Caco-2 (cell line): ENCODE measurements at regions not wholly inside any gene's neighbourhood (a gene's known extent, or its start where the extent isn't known, plus 50 kb on each side); places are given as distances from the start of the nearest gene placed in this dataset.

ENCODE experiments used
- BruUV-seq: library from RNA; stranded (reverse); fragments of 400-500 nt; replicated peaks from 2 replicates; lab custom pipeline; 2021; lab: Mats Ljungman, UMichigan
- CTCF ChIA-PET: fragments of 300-600 bp; sonication (Branson Sonifier 250); formaldehyde crosslinking; loops from one replicate; lab custom pipeline; 2022; ENCODE audit warnings: antibody characterized with exemption; lab: Charles Lee
- POLR2A ChIA-PET: fragments of 300-600 bp; sonication (Branson Sonifier 250); formaldehyde crosslinking; loops from one replicate; lab custom pipeline; 2022; ENCODE audit warnings: antibody characterized with exemption; lab: Charles Lee
- DNase-seq, 2 experiments: peaks; one replicate each; pipeline versions ENCODE4 v3.0.0 to v3.0.0-alpha.2; 2020 to 2022
- H3K27me3 ChIP-seq: replicated peaks from 2 replicates; pipeline ENCODE4 v1.6.0; 2011; ENCODE audit warnings: low read length; ENCODE audit not compliant: control insufficient read depth, insufficient read depth
- H3K36me3 ChIP-seq: 2 replicates; pipeline ENCODE4 v1.5.1; 2011; ENCODE audit warnings: low read length; ENCODE audit not compliant: control insufficient read depth, insufficient read depth
- H3K4me1 ChIP-seq: fragments of 250-450 bp; sonication (Bioruptor Pico); 2 replicates; pipeline ENCODE4 v1.5.1; 2020; ENCODE audit warnings: mild to moderate bottlenecking
- H3K4me3 ChIP-seq: 2 replicates; pipeline ENCODE4 v1.5.1; 2011; ENCODE audit warnings: low read depth, mild to moderate bottlenecking, control low read depth, low read length
- H3K9me3 ChIP-seq: fragments of 250-450 bp; sonication (Bioruptor Pico); 2 replicates; pipeline ENCODE4 v1.5.1; 2020; ENCODE audit warnings: mild to moderate bottlenecking, moderate library complexity
- H3K27ac Mint-ChIP-seq: one replicate; pipeline ENCODE4 v1.8.0; 2022; ENCODE audit warnings: mixed read lengths; ENCODE audit not compliant: unreplicated experiment
- H3K27me3 Mint-ChIP-seq: one replicate; pipeline ENCODE4 v1.8.0; 2022; ENCODE audit warnings: mixed read lengths; ENCODE audit not compliant: insufficient read depth, unreplicated experiment
- H3K36me3 Mint-ChIP-seq: one replicate; pipeline ENCODE4 v1.8.0; 2022; ENCODE audit warnings: mild to moderate bottlenecking, mixed read lengths; ENCODE audit not compliant: insufficient read depth, unreplicated experiment
- H3K4me1 Mint-ChIP-seq: one replicate; pipeline ENCODE4 v1.8.0; 2022; ENCODE audit warnings: low read depth, mixed read lengths; ENCODE audit not compliant: unreplicated experiment
- H3K4me3 Mint-ChIP-seq: one replicate; pipeline ENCODE4 v1.8.0; 2022; ENCODE audit warnings: mild to moderate bottlenecking, moderate library complexity, mixed read lengths; ENCODE audit not compliant: unreplicated experiment
- H3K9me3 Mint-ChIP-seq: one replicate; pipeline ENCODE4 v1.8.0; 2022; ENCODE audit warnings: mixed read lengths; ENCODE audit not compliant: unreplicated experiment
- intact Hi-C: fragments of 100-400 bp; cut with micrococcal nuclease; formaldehyde crosslinking; loops from one replicate; pipeline ENCODE4 v1.10.0; 2022; ENCODE audit not compliant: unreplicated experiment
- TF ChIP-seq, protein P1 (sequence below), 2 experiments: fragments of 200-600 bp in 1 of 2; IDR thresholded peaks; 1 replicate in 1 of 2; 2 replicates in 1 of 2; pipeline versions ENCODE4 v1.5.1 to v1.8.0; 2011 to 2022; ENCODE audit warnings: antibody characterized with exemption in 1 of 2, control low read depth in 1 of 2, inconsistent platforms in 1 of 2, low read depth in 1 of 2, low read length in 1 of 2, mild to moderate bottlenecking in 1 of 2, moderate library complexity in 1 of 2; ENCODE audit not compliant: insufficient read depth in 1 of 2, severe bottlenecking in 1 of 2, unreplicated experiment in 1 of 2

DNA sequence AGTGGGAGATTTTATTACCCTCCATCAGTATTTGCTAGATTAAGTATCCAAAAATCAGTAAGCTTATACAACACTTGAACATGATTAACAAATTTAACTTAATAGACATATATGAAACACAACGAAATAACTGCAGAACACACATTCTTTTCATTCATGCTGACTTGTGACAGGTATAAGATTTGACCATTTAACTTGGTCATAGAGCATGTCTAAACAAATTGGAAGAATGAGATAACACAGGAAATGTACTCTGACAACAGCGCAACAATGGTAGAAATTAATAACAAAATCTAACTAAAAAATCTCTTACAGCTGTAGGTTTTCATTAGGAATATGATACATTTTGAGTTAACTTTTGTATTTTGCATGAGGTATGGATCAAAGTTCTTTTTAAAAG is 62.4 kb upstream of the TTLL7 start:
- DNase-seq = no peak
- Histone ChIP-seq H3K9me3 (no peaks in the 10 kb centered on the region), H3K4me1 (no peaks in the 10 kb centered on the region), H3K36me3 (no peaks in the 10 kb centered on the region), H3K4me3 (no peak overlapping the region), H3K27me3 (no peaks in the 10 kb centered on the region)
- H3K4me1 Mint-ChIP-seq = no peaks in the 10 kb centered on the region
- TF ChIP-seq, protein P1, sequence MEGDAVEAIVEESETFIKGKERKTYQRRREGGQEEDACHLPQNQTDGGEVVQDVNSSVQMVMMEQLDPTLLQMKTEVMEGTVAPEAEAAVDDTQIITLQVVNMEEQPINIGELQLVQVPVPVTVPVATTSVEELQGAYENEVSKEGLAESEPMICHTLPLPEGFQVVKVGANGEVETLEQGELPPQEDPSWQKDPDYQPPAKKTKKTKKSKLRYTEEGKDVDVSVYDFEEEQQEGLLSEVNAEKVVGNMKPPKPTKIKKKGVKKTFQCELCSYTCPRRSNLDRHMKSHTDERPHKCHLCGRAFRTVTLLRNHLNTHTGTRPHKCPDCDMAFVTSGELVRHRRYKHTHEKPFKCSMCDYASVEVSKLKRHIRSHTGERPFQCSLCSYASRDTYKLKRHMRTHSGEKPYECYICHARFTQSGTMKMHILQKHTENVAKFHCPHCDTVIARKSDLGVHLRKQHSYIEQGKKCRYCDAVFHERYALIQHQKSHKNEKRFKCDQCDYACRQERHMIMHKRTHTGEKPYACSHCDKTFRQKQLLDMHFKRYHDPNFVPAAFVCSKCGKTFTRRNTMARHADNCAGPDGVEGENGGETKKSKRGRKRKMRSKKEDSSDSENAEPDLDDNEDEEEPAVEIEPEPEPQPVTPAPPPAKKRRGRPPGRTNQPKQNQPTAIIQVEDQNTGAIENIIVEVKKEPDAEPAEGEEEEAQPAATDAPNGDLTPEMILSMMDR (IDR thresholded peaks at IDR 0.05; ENCODE audit: insufficient read depth in 1 of 2, low read depth in 1 of 2, low read length in 1 of 2, severe bottlenecking in 1 of 2, unreplicated experiment in 1 of 2) = no peak
- H3K27ac Mint-ChIP-seq = no peak overlapping the region
- CTCF ChIA-PET = no interaction called here
- intact Hi-C loops = no loop called here
- H3K4me3 Mint-ChIP-seq = no peak overlapping the region
- H3K36me3 Mint-ChIP-seq = no peaks in the 10 kb centered on the region
- POLR2A ChIA-PET = no interaction called here
- no peaks in the 10 kb centered on the region for H3K27me3 Mint-ChIP-seq
- BruUV-seq = no TSS peak
- no peaks in the 10 kb centered on the region for H3K9me3 Mint-ChIP-seq

- no peak overlapping the region for H3K4me3 ChIP-seq
- DNase-seq = no peak
- Mint-ChIP-seq H3K36me3 (no peaks in the 10 kb centered on the region), H3K9me3 (no peaks in the 10 kb centered on the region), H3K4me1 (no peaks in the 10 kb centered on the region), H3K27me3 (no peaks in the 10 kb centered on the region), H3K4me3 (no peak overlapping the region), H3K27ac (no peak overlapping the region)
- no peaks in the 10 kb centered on the region for H3K36me3 ChIP-seq
- no peaks in the 10 kb centered on the region for H3K9me3 ChIP-seq
- BruUV-seq = no TSS peak
- ChIA-PET POLR2A (no interaction called here), CTCF (no interaction called here)
- H3K27me3 ChIP-seq = no peaks in the 10 kb centered on the region
- H3K4me1 ChIP-seq = no peaks in the 10 kb centered on the region
- TF ChIP-seq, protein P1 (IDR thresholded peaks at IDR 0.05; ENCODE audit: insufficient read depth in 1 of 2, low read depth in 1 of 2, low read length in 1 of 2, severe bottlenecking in 1 of 2, unreplicated experiment in 1 of 2) = no peak
- intact Hi-C loops = no loop called here
Measured at GRCh38 chr1:84060781-84061180, 61.8 kb upstream of the TTLL7 start.

- Mint-ChIP-seq H3K36me3 (no peaks in the 10 kb centered on the region), H3K9me3 (no peaks in the 10 kb centered on the region), H3K27me3 (peaks cover 3% of the 10 kb centered on the region), H3K27ac (no peak overlapping the region), H3K4me1 (no peaks in the 10 kb centered on the region), H3K4me3 (no peak overlapping the region)
- ChIA-PET CTCF (no interaction called here), POLR2A (no interaction called here)
- DNase-seq = no peak
- no TSS peak for BruUV-seq
- Histone ChIP-seq H3K36me3 (no peaks in the 10 kb centered on the region), H3K4me1 (no peaks in the 10 kb centered on the region), H3K27me3 (no peaks in the 10 kb centered on the region), H3K4me3 (no peak overlapping the region), H3K9me3 (no peaks in the 10 kb centered on the region)
- TF ChIP-seq, protein P1 (IDR thresholded peaks at IDR 0.05; ENCODE audit: insufficient read depth in 1 of 2, low read depth in 1 of 2, low read length in 1 of 2, severe bottlenecking in 1 of 2, unreplicated experiment in 1 of 2) = no peak
- intact Hi-C loops = no loop called here
Measured at GRCh38 chr1:84048820-84049219, 49.9 kb upstream of the TTLL7 start.
